ENCODE measurements at regions not wholly inside any gene's neighbourhood (a gene's known extent, or its start where the extent isn't known, plus 50 kb on each side); places are given as distances from the start of the nearest gene placed in this dataset.
"Not testable (repeated sequence)": the region's sequence is repeated elsewhere in the genome, so short reads cannot be mapped to it uniquely, and the experiment has no call there.

GRCh38 chr3:160047876-160048275 is 59.2 kb downstream of the IL12A start:
- DNase-seq, result no peak

- no peak for DNase-seq
Observed at GRCh38 chr3:160049038-160049437, 60.4 kb downstream of the IL12A start.

GRCh38 chr3:160049565-160049964 is 60.9 kb downstream of the IL12A start:
- DNase-seq, result no peak

GRCh38 chr3:160049988-160050387 is 61.4 kb downstream of the IL12A start:
- no peak for DNase-seq

- DNase-seq, result no peak
Observed at GRCh38 chr3:160052385-160053047, 63.9 kb downstream of the IL12A start.

- DNase-seq, result no peak
Observed at GRCh38 chr3:160053048-160053391, 64.4 kb downstream of the IL12A start.

- not testable (repeated sequence) for DNase-seq
Observed at GRCh38 chr3:160054862-160055261, 66.2 kb downstream of the IL12A start.

- no peak for DNase-seq
Observed at GRCh38 chr3:160055659-160056058, 67.0 kb downstream of the IL12A start.

- DNase-seq, result no peak
Observed at GRCh38 chr3:160057331-160057730, 68.7 kb downstream of the IL12A start.

GRCh38 chr3:160060409-160061027 is 71.9 kb downstream of the IL12A start:
- DNase-seq, result no peak

GRCh38 chr3:160061525-160061924 is 72.9 kb downstream of the IL12A start:
- DNase-seq, result no peak

GRCh38 chr3:160065282-160065681 is 76.6 kb downstream of the IL12A start:
- no peak for DNase-seq

GRCh38 chr3:160065786-160066185 is 77.2 kb downstream of the IL12A start:
- DNase-seq, result no peak

- no peak for DNase-seq
Observed at GRCh38 chr3:160069986-160070385, 81.4 kb downstream of the IL12A start.

- DNase-seq, result no peak
Observed at GRCh38 chr3:160076519-160076918, 87.9 kb downstream of the IL12A start.

- no peak for DNase-seq
Observed at GRCh38 chr3:160078533-160078932, 89.9 kb downstream of the IL12A start.

GRCh38 chr3:160081958-160082533 is 93.4 kb downstream of the IL12A start:
- DNase-seq, result no peak

GRCh38 chr3:160084998-160085397 is 96.4 kb downstream of the IL12A start:
- DNase-seq, result no peak

GRCh38 chr3:160088492-160089137 is 100.0 kb downstream of the IL12A start:
- no peak for DNase-seq

- DNase-seq, result no peak
Observed at GRCh38 chr3:160090653-160091052, 102.0 kb downstream of the IL12A start.

GRCh38 chr3:160091441-160091840 is 102.8 kb downstream of the IL12A start:
- DNase-seq, result no peak

GRCh38 chr3:160092760-160093159 is 104.1 kb downstream of the IL12A start:
- no peak for DNase-seq

- no peak for DNase-seq
Observed at GRCh38 chr3:160094562-160094961, 105.9 kb downstream of the IL12A start.

GRCh38 chr3:160097478-160097877 is 108.8 kb downstream of the IL12A start:
- DNase-seq, result no peak

Data from NCI-H446 (cell line).